GM19467 (cell line): ENCODE measurements at regions not wholly inside any gene's neighbourhood (a gene's known extent, or its start where the extent isn't known, plus 50 kb on each side); places are given as distances from the start of the nearest gene placed in this dataset.

Experiments used
- ATAC-seq: cut with Tn5 transposase; IDR thresholded peaks from one replicate; pipeline ENCODE4 v1.9.1; 2021; ENCODE audit warnings: mild to moderate bottlenecking, moderate library complexity; ENCODE audit not compliant: unreplicated experiment

DNA sequence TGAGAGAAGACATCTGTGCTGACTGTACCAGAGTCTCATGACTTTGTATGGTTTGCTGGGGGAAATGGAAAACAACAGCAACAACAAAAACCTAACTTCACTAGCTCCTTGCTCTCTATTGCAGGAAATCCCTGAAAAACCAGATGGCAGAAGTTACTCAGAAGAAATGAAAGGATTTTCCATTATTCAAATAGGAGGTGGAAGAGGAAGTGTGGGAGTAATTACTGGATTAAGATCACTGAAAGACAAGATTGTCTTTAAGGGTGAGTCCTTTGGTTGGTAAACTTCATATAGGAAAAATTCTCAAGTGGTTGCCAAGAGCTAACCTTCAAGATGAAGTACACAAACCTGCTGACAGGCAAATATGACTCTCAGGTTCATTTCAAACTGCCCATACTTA, 391.9 kb upstream of the ATP2B1 start:
- ATAC-seq, result no peak

DNA sequence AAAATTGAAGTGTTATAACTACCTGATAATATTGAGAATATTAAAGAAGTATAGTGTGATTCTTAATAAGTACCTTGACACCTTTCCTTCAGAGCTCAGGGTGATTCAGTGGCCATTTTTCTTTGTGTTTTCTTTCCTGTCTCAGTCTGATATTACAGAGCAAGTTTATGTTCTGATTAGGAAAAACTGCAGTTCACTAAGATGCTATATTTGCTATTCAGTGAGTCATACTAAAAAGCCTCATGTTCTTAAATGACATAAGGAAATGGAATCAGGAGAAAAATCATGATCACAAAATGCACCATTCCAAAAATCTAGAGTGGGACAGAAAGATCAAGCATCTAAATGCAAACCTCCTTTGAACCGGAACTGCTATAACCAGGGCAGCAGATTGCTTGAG, 390.6 kb upstream of the ATP2B1 start:
- ATAC-seq, result no peak

DNA sequence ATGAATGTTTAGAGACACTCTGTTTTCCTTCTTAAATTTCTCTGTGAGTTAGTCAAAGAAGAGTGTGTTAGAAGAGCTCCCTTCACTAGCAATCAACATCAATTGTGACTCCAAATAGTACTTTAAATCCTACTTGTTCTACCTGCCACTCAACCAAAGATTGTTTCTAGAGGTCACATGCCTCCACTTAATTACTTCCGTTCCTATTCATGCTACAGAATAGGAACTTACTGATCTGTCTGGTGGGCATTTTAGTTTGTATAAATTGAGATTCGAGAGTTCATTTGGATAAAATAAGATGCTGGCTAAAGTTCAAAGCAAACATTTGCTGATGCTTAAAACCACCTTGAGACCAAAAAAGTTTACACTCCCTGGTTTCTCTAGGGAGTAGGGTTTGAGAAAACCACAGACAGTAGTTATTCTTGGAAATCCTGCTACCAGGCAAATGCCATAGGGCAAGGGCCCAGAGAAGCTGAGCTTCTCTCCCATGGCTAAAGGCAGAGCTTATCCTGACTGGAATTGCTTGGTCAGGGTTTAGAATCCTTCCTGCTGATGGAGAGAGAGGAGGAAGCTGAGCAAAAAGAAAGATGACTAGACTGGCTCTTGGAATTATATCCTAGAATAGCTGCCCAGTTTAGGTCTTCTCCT, 389.6 kb upstream of the ATP2B1 start:
- no peak for ATAC-seq

- ATAC-seq, result no peak
Observed at GRCh38 chr12:90091809-90092208, 383.2 kb upstream of the ATP2B1 start.

DNA sequence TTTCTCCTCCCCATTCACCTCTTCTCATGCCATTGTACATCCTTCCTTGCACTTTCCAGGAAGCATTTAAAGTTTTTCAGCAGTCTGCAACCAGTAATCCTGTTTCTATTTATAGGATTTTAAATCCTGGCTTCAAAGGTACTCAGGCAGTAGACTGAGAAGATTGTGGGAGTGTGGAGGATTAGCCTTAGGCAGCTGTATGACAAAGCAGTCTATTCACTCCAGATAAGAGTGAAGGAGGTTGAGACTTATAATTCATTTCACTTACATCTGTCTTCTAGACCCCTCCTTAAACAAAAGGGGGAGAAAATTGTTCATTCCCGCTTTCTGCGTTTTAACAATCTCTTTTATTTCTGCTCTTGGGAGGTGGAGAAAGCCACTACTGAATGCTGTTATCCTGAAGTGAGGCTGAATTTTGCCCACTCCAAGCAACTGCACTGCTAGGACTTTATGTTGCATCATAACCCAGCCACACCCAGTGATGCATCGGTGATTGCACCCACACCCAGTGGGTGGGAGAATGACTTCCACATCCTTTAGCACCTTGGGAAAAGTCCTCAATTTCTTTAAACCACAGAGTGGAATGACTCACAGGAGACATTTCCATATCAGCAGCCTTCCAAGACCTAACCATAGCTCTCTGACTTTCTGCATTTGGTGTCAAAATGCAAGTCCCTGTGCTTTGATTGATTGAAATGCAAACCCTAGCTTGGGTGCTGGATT, 382.5 kb upstream of the ATP2B1 start:
- no peak for ATAC-seq

DNA sequence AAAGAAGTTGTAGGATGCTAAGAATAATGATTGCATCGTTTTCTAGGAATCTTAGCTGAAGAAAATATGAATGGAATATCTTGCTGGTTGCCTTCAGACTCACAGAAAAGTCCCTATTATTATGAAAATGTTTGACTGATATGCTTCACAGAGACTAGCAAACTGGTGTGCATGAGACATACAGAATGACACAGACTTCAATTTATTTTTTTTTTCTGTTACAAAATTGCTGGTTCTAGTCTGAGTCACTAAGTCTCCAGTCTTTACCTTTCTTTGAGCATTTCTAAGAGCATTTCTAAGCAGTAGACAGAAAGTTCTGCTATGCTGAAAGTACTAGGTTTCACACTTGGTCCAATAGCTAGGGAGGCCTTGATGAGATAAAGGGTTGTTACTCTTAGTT, 377.6 kb upstream of the ATP2B1 start:
- ATAC-seq, result no peak

DNA sequence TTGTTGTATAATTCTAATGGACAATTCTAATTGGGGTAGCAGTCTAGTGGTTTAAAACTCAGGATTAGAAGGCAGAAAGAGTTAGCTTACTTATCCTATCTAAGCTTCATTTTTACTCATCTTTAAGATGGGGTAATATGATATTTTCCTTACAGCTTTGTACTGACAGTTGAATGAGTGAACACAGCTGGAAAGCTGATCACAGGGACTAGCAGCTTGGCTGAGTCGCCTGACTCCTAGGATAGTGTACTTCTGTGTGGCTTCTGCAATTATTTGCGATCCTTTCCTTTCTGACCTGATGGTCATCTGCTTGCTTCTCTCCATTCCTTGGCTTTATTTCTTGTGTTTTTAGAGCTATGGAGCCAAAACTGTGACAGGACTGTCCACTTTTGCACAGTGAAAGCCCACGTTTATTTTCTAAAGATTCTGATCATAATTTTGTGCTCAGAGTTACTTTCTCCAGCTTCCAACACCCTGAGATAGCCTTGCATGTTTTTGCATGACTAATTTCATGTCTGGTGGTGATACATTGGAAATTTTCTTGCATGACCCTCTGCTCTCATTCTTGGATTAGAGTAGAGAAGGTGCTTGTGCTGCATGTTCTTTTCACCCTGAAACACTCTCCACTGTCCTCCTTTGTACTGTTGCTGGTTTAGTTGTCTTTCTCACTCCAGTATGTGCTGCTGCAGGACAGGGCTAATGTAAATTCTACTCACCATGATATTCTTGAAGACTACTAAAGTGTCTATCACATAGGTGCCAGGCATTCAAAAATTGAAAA, 377.0 kb upstream of the ATP2B1 start:
- no peak for ATAC-seq

DNA sequence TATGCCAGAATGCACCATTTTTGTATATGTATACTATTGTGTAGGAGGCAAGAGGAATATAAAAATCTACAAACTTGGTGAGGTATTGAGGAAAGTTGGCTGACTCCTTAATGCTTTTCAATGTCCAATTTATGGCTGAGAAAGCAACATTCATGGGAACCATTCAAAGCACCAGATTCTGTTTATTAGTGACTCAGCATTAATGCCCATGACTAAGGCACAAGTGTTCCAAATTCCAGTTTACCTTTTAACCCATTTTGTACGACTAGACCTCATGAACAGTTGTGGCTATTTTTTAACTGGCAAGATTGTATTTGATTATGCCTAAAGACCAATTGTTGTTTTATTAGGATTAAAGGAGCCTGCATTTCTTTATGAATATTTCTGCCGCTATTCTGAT, 375.4 kb upstream of the ATP2B1 start:
- ATAC-seq, result no peak

DNA sequence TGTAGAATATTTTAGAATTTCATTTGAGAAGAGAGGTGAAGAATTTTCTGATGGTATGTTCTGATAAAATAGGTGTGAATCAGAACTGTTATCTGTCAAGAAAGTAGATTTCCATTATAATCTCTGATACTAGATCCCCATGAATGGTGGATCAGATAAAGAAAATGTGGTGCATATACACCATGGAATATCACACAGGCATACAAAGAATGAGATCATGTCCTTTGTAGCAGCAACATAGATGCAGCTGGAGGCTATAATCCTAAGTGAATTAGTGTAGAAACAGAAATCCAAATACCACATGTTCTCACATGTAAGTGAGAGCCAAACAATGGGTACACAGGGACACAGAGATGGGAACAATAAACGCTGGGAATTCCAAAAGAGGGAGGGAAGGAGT, 372.0 kb upstream of the ATP2B1 start:
- no peak for ATAC-seq

DNA sequence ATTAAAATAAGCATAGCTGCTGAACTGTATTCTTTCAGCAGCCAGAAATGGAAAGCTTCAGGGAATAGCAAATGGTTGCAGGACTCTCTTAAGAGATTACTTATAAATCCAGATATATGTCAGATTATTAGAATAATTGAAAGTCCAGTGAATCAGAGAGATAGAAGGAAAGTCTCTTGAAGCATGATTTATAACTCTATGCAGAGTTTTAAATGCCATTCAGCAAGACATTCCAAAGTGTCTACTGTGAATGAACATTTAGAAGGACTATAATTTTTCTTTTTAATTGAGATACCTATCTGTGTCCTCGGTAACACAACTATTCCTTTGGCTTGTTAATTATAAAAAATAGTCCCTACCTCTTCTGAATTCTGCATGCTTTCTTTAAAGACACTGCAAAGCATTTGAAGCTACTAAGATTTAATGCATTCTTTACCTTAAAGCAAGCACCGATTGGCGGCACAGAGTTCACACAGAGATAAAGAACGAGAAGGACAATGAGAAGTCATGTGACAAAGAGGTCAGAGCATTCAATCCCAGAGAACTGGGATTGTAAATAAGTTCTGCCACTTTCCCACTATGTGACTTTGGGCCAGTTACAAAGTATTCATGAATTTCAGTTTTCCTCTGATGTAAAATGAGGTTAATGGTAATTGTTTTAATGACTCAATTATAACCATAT, 371.0 kb upstream of the ATP2B1 start:
- no peak for ATAC-seq

GRCh38 chr12:90078344-90078743, 369.7 kb upstream of the ATP2B1 start:
- no peak for ATAC-seq

GRCh38 chr12:90077756-90078155, 369.1 kb upstream of the ATP2B1 start:
- no peak for ATAC-seq

GRCh38 chr12:90076851-90077319, 368.2 kb upstream of the ATP2B1 start:
- no peak for ATAC-seq

GRCh38 chr12:90075685-90076084, 367.0 kb upstream of the ATP2B1 start:
- no peak for ATAC-seq

- peak; percentile 54 for ATAC-seq
Observed at GRCh38 chr12:90074086-90074485, 365.4 kb upstream of the ATP2B1 start.

- no peak for ATAC-seq
Observed at GRCh38 chr12:90071996-90072395, 363.4 kb upstream of the ATP2B1 start.

GRCh38 chr12:90069711-90070110, 361.1 kb upstream of the ATP2B1 start:
- no peak for ATAC-seq

DNA sequence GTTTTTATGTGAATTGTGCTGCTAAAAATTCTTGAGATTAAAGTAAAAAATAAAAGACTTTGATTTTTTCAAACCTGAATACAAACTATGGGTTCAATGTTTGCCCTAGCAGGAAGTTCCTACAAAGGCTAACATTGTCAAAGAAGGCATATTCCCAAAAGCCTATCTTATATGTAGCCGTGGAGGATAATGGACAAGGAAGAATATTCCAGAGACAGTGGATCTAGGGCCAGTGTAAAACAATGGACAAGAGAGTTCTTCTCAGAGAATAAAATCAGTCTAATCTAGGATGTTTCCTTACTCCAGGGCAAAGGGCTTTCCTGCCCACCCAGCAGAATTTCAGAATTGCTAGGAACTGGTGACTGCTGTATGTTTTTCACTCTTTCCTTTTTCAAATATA, 359.2 kb upstream of the ATP2B1 start:
- ATAC-seq, result no peak

DNA sequence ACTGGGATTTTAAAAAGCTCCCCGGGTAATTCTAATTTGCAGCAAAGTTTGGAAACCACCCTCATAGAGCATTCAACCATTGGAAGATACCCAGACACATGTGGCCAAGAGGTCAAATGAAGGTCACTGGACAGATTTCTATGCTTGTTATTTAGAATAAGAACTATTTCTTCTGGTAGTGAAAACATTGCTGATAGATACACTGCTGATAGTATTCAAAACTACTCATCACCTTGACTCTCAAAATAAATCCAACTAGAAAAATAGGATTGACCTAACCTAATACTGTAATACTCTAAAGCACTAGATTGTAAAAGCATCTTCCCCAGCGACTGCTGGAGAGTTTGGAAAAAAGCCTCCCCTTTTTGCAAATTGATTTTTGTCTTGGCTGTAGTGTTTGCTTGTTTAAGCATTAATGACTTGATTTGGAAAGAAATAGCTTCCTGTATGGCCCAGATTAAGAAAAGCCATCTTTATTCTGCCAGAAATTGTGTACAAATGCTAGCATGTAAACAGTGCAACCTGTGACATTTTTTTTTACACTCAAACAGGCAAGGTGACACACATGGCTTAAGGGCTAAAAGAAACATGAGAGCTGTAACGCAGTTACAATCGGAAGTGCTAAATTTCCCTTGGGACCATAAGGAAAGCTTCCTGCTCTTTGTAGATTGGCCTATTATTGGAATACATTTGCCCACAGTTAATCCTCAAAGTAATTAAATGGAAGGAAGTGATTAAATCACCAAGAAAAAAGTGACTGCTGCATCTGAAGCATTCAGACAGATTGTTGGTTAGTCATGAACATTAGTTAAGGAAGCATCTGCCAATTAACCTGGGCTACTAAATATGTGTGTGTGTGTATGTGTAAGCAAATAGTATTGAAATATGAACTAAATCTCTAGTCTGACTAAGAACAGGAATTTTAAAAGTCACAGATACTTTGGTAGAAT, 356.5 kb upstream of the ATP2B1 start:
- ATAC-seq, result no peak

GRCh38 chr12:90062799-90063198, 354.2 kb upstream of the ATP2B1 start:
- no peak for ATAC-seq
